ENCODE measurements at regions not wholly inside any gene's neighbourhood (a gene's known extent, or its start where the extent isn't known, plus 50 kb on each side); places are given as distances from the start of the nearest gene placed in this dataset.

- no peak for DNase-seq (ENCODE audit: low read depth in 3 of 3, low spot score in 2 of 3)
Observed at GRCh38 chr18:44597797-44598196, 82.9 kb upstream of the SETBP1 start.

GRCh38 chr18:44598514-44598913 lies 82.2 kb upstream of the SETBP1 start:
- no peak for DNase-seq (ENCODE audit: low read depth in 3 of 3, low spot score in 2 of 3)

GRCh38 chr18:44599412-44599811 lies 81.3 kb upstream of the SETBP1 start:
- no peak for DNase-seq (ENCODE audit: low read depth in 3 of 3, low spot score in 2 of 3)

GRCh38 chr18:44601447-44601846 lies 79.2 kb upstream of the SETBP1 start:
- DNase-seq (ENCODE audit: low read depth in 3 of 3, low spot score in 2 of 3), result no peak

GRCh38 chr18:44602380-44602779 lies 78.3 kb upstream of the SETBP1 start:
- DNase-seq (ENCODE audit: low read depth in 3 of 3, low spot score in 2 of 3), result no peak

- DNase-seq (ENCODE audit: low read depth in 3 of 3, low spot score in 2 of 3), result no peak
Observed at GRCh38 chr18:44602845-44603244, 77.8 kb upstream of the SETBP1 start.

- DNase-seq (ENCODE audit: low read depth in 3 of 3, low spot score in 2 of 3), result peak in 1 of 3 donors; percentile 2
Observed at GRCh38 chr18:44609181-44609941, 71.3 kb upstream of the SETBP1 start.

- DNase-seq (ENCODE audit: low read depth in 3 of 3, low spot score in 2 of 3), result no peak
Observed at GRCh38 chr18:44620812-44621211, 59.9 kb upstream of the SETBP1 start.

GRCh38 chr18:44624052-44624451 lies 56.6 kb upstream of the SETBP1 start:
- DNase-seq (ENCODE audit: low read depth in 3 of 3, low spot score in 2 of 3), result no peak

- DNase-seq (ENCODE audit: low read depth in 3 of 3, low spot score in 2 of 3), result no peak
Observed at GRCh38 chr18:44625386-44625785, 55.3 kb upstream of the SETBP1 start.

GRCh38 chr18:44626236-44626635 lies 54.5 kb upstream of the SETBP1 start:
- DNase-seq (ENCODE audit: low read depth in 3 of 3, low spot score in 2 of 3), result no peak

GRCh38 chr18:44626807-44627206 lies 53.9 kb upstream of the SETBP1 start:
- no peak for DNase-seq (ENCODE audit: low read depth in 3 of 3, low spot score in 2 of 3)

GRCh38 chr18:44627280-44627679 lies 53.4 kb upstream of the SETBP1 start:
- no peak for DNase-seq (ENCODE audit: low read depth in 3 of 3, low spot score in 2 of 3)

GRCh38 chr18:44629406-44629805 lies 51.3 kb upstream of the SETBP1 start:
- DNase-seq (ENCODE audit: low read depth in 3 of 3, low spot score in 2 of 3), result no peak

- DNase-seq (ENCODE audit: low read depth in 3 of 3, low spot score in 2 of 3), result no peak
Observed at GRCh38 chr18:44630118-44630517, 50.6 kb upstream of the SETBP1 start.

Measured in right renal cortex interstitium (tissue), 3 donors.